GM23248 (cell line): ENCODE measurements at regions not wholly inside any gene's neighbourhood (a gene's known extent, or its start where the extent isn't known, plus 50 kb on each side); places are given as distances from the start of the nearest gene placed in this dataset.

ENCODE experiments used
- EZH2 ChIP-seq: fragments of 200-600 bp; sonication (generic); IDR thresholded peaks from 2 replicates; pipeline ENCODE4 v1.6.1; 2018; ENCODE audit warnings: antibody characterized with exemption, mild to moderate bottlenecking; ENCODE audit not compliant: insufficient read depth, poor library complexity, severe bottlenecking
- EZH2phosphoT487 ChIP-seq: fragments of 200-600 bp; sonication (generic); IDR thresholded peaks from 2 replicates; pipeline ENCODE4 v1.6.1; 2018; ENCODE audit warnings: antibody characterized with exemption, moderate library complexity, mild to moderate bottlenecking, low read depth; ENCODE audit not compliant: insufficient read depth

- TF ChIP-seq EZH2: no peak
- TF ChIP-seq EZH2phosphoT487: no peak
Observed at GRCh38 chr5:8540317-8540716, 671.4 kb downstream of the MTRR start.
